HCT116 (cell line): ENCODE measurements at regions not wholly inside any gene's neighbourhood (a gene's known extent, or its start where the extent isn't known, plus 50 kb on each side); places are given as distances from the start of the nearest gene placed in this dataset.

Source experiments
- CBX3 ChIP-seq: IDR thresholded peaks from 2 replicates; pipeline ENCODE4 v1.6.1; 2012; ENCODE audit warnings: low read depth
- CEBPB ChIP-seq: IDR thresholded peaks from 2 replicates; pipeline ENCODE4 v1.6.1; 2012; ENCODE audit warnings: low read depth
- EGR1 ChIP-seq: IDR thresholded peaks from 2 replicates; pipeline ENCODE4 v1.6.1; 2012; ENCODE audit warnings: low read depth
- EZH2 ChIP-seq: fragments of 200-600 bp; sonication (generic); IDR thresholded peaks from 2 replicates; pipeline ENCODE4 v1.6.1; 2017; ENCODE audit warnings: antibody characterized with exemption, mixed run types
- EZH2phosphoT487 ChIP-seq: fragments of 200-600 bp; IDR thresholded peaks from 2 replicates; pipeline ENCODE4 v1.6.1; 2018; ENCODE audit warnings: antibody characterized with exemption, borderline replicate concordance
- JUND ChIP-seq: IDR thresholded peaks from 2 replicates; pipeline ENCODE4 v1.6.1; 2012
- POLR2A ChIP-seq: IDR thresholded peaks from 2 replicates; pipeline ENCODE4 v1.7.0; 2011; ENCODE audit warnings: borderline replicate concordance; ENCODE audit not compliant: insufficient read depth, insufficient read length; ENCODE audit errors: extremely low read depth
- POLR2AphosphoS5 ChIP-seq: IDR thresholded peaks from 2 replicates; pipeline ENCODE4 v1.6.1; 2011; ENCODE audit warnings: mild to moderate bottlenecking, low read depth, low read length, moderate library complexity
- RAD21 ChIP-seq: IDR thresholded peaks from 2 replicates; pipeline ENCODE4 v1.6.1; 2012; ENCODE audit warnings: low read depth, mild to moderate bottlenecking
- REST ChIP-seq: IDR thresholded peaks from 2 replicates; pipeline ENCODE4 v1.6.1; 2012; ENCODE audit warnings: low read depth
- SIN3A ChIP-seq: IDR thresholded peaks from 2 replicates; pipeline ENCODE4 v1.6.1; 2012; ENCODE audit warnings: low read depth
- YY1 ChIP-seq: IDR thresholded peaks from 2 replicates; pipeline ENCODE4 v1.6.1; 2011; ENCODE audit warnings: low read length, low read depth, moderate library complexity, mild to moderate bottlenecking; ENCODE audit not compliant: insufficient replicate concordance; ENCODE audit errors: extremely low read depth
- TF ChIP-seq, protein P1 (sequence below), 3 experiments: fragments of 200-600 bp in 1 of 3; sonication (generic) in 1 of 3; IDR thresholded peaks in 2 of 3; conservative IDR thresholded peaks in 1 of 3; 2 replicates each; pipeline ENCODE4 v1.5.1; 2012 to 2017; ENCODE audit warnings: low read depth in 2 of 3, low read length in 2 of 3, antibody characterized with exemption in 1 of 3, borderline replicate concordance in 1 of 3, control low read depth in 1 of 3, mild to moderate bottlenecking in 1 of 3, mixed read lengths in 1 of 3, mixed run types in 1 of 3, moderate library complexity in 1 of 3; ENCODE audit not compliant: insufficient read depth in 1 of 3
- TF ChIP-seq, protein P2 (sequence below): IDR thresholded peaks from 2 replicates; pipeline ENCODE4 v1.6.1; 2012

GRCh38 chr13:44322928-44323327 lies 50.7 kb upstream of the SERP2 start:
- TF ChIP-seq, protein P1, sequence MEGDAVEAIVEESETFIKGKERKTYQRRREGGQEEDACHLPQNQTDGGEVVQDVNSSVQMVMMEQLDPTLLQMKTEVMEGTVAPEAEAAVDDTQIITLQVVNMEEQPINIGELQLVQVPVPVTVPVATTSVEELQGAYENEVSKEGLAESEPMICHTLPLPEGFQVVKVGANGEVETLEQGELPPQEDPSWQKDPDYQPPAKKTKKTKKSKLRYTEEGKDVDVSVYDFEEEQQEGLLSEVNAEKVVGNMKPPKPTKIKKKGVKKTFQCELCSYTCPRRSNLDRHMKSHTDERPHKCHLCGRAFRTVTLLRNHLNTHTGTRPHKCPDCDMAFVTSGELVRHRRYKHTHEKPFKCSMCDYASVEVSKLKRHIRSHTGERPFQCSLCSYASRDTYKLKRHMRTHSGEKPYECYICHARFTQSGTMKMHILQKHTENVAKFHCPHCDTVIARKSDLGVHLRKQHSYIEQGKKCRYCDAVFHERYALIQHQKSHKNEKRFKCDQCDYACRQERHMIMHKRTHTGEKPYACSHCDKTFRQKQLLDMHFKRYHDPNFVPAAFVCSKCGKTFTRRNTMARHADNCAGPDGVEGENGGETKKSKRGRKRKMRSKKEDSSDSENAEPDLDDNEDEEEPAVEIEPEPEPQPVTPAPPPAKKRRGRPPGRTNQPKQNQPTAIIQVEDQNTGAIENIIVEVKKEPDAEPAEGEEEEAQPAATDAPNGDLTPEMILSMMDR (IDR thresholded peaks at IDR 0.05 in 2 of 3, conservative IDR thresholded peaks at IDR 0.05 in 1 of 3; ENCODE audit: borderline replicate concordance in 1 of 3, insufficient read depth in 1 of 3, low read depth in 2 of 3, low read length in 2 of 3): no peak
- TF ChIP-seq POLR2A (no peak), RAD21 (no peak), POLR2AphosphoS5 (no peak), SIN3A (no peak), REST (no peak), JUND (no peak), YY1 (no peak), EZH2 (no peak), CEBPB (no peak), CBX3 (no peak), EZH2phosphoT487 (no peak), EGR1 (no peak)
- TF ChIP-seq, protein P2, sequence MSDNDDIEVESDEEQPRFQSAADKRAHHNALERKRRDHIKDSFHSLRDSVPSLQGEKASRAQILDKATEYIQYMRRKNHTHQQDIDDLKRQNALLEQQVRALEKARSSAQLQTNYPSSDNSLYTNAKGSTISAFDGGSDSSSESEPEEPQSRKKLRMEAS: no peak
